ENCODE measurements at regions not wholly inside any gene's neighbourhood (a gene's known extent, or its start where the extent isn't known, plus 50 kb on each side); places are given as distances from the start of the nearest gene placed in this dataset.

DNA sequence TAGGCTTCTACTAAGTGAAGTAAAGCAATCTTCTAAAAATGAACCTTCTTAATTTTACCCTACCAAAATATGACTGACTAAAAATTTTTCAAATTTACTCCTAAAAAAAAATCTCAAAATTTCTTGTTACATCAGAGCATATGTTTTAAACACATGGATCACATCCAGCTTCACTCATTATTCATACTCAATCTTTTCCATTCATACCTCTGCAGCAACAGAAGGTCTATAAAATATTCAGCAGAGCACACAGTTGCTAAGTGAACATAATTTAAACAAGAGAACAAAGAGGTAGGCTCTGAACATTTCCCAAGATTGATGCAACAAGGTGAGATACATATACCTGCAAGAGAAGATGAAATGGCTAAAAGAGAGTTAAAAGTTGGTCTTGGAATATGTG is 213.9 kb downstream of the SOD2 start:
- no peak for DNase-seq

DNA sequence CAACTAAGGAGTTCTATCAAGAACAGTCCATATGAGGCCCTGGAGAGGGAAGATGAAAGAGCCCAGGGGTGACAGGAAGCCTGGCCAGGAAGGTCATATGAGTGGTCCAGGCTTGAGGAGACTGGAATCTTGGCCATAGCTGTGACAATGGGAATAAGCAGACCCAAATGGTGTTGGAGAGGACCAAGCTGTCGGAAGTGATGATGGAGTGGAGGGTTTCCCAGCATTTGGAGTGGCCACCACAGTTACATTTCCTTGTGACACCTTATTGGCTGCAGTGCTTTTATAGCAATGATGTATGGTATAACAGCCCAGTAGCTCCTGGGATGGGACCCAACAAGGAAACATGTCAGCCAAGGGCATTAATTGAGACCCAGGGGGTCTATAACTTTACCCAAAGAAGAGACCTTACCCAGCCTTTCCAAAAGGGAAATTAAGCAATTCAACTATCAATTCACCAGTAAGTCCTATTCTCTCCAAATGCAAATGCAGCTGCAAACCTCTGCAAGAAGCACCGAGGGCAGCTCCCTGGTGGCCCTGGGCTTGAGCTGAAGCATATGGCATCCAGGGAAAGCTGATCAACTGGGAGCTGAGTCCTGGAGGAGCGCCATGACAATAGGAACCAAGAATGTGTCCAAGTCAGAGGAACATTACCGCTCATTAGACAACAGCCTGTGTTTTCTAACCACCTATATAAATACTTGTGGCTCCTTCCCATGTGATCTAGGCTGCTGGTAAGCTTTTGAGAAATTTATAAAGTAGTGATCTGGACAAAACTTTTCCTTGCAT is 219.4 kb downstream of the SOD2 start:
- no peak for DNase-seq

DNA sequence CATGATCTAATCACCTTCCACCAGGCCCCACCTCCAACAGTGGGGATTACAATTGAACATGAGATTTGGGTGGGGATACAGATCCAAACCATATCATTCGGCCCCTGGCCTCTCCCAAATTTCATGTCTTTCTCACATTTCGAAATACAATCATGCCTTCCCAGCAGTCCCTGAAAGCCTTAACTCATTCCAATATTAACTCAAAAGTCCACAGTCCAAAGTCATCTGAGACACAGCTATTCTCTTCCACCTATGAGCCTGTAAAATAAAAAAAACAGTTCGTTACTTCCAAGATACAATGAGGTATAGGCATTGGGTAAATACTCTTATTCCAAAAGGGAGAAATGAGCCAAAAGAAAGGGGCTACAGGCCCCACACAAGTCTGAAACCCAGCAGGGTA is 222.6 kb downstream of the SOD2 start:
- DNase-seq: no peak

DNA sequence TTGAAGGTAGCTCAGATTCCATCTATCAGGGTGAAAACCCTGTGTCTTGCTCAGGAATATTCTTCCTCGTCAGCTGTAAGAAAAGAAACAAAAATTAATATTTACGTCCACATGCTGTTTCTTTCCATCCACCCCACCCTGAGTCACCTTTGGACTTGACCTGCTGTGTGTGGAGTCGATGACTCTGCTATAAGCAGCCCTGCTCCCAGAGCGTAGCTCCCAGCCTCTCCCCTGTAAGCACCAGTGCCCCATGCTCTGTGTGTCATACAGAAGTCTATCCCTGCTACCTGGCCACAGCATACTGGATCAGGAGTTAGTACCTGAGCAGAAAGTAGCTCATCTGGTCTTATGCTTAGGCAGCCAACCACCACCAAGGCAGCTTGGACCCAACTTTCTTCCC is 223.6 kb downstream of the SOD2 start:
- DNase-seq: no peak

DNA sequence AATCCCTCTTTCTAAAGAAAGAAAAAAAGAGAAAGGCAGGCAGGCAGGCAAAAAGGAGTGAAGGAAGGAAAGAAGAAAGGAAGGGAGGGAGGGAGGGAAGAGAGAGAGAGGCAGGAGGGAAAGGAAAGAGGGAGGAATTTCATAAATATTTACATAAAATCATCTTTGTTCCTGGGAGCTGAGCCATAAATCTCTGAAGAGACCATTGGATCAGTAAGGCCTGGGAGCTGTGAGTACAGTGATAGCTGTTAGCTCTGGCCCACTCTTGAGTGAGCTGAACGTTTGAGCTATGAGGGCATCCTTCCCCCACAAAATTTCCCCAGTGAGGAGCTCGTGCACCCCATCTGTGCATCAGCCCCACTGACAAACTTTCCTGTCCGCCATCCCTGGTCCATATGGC is 224.0 kb downstream of the SOD2 start:
- no peak for DNase-seq

DNA sequence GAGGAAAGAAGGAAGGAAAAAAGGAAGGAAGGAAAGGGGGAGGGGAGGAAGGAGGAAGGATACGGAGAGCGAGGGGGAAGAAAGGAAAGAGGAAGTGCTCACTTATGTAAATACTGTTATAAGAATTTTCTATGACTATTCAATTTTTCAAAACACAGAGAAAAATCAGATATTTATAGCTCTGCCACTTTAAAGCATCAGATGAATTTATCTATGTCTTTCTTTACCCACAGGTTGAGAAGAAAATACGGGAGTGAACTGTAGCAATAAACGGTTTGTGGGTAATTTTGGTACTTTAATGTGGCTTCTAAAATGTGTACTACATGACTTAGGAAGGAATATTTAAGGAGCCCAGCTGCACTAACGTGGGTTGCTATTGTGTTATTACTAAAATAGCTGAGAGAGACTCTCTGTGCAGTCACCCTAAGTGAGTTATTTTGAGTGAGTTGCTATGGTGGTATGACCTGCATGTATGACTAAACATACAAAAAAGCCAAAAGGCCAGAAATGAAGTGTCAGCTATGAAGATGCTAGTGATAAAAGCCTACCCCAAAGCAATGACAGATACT is 225.5 kb downstream of the SOD2 start:
- DNase-seq: no peak

DNA sequence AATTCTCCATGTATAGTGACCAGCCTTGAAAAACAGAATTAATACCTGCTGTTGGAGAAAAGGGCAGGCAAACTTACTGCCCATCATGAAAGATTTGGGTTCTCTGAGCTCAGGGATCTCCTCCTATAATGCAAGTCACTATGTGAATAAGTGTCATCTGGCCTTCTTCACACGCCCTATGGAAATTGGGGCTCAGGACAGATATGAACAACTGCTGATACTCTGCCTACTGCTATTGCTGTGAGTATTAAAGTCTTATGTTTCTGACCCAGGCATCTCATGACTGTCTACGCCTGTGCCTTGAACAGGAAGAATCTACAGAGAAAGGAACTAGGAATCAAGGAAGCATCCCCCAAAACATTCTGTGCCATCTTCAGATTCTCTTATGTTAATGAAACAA is 226.1 kb downstream of the SOD2 start:
- DNase-seq: no peak

DNA sequence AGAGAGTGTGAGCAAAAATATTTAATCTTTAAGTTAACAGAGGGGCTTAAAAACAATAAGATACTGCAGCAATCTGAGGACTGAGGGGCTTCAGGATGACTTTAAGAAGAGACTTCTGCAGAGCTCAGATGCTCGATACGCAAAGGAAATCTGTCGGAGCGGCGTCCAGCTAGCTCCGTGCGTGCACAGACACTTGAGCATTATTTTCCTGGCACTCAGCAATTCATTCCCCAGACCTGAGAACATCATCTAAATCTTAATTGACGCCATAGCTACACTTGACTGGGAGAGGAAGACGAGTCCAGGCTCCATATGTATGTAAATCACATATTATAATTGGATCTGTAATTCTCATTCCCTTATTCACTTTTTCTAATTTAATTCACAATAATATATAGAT is 228.2 kb downstream of the SOD2 start:
- no peak for DNase-seq

DNA sequence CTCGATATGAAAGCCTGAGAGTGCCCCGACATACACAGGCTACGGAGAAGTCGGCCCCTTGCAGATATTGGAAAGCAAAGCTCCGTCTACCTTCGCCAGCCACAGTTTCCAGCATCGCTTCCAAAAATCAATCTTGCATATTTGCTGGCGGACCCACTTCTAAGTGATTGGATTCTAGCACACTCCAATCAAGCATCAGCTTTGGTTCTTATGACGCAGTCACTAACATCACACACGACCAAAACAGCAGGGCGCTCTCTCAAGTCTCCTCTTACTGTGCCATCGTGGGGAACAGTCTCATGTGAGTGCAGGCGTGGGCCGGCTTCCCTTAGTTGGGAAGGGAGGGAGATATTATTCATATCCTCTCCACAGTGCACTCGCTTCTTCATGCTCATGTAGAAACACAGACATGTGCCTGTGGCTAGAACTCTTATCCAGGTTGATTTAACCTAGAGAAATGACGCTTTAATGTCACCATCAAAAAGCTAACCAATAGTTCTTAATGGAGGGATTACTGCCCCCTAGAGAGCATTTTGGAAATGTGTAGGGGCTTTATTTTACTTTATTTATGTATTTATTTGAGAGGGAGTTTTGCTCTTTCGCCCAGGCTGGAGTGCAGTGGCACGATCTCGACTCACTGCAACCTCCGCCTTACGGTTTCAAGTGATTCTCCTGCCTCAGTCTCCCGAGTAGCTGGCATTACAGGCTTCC is 229.8 kb downstream of the SOD2 start:
- DNase-seq: no peak

DNA sequence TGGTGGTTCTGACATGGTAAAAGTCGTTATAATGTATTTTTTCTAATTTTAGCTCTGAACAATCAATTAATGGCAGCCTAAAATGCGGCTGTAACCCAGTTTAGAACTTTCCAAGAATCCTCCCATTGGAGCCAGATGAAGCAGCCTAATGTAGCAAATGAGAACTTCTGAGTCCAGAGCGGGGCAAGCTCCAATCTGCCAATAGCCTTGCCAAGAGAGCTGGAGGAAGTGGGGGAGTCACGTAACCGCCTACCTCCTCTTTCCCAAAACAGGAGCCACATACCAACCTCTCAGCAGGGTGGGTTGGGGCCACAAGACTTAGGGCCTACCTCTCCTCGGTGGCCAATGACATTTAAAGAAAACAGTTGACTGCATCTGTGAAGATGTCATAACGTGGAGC is 230.6 kb downstream of the SOD2 start:
- DNase-seq: no peak

DNA sequence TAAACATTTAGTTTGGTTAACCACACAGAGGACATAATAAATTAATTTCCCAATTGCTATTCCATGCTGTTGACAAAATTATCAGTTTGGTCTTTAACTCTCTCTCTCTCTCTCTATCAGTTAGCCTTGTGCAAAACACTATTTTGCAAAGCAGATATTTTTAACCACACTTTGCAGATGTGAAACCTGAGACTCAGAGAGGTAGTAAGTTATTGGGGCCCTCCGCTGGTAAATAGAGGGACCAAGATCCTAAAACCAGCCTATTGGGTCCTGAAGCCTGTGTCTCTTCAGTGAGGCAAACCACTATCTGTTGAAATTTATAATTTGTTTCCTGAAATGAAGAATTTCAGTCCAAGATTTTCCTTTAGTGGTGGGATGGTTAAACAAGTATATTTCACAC is 231.0 kb downstream of the SOD2 start:
- no peak for DNase-seq

DNA sequence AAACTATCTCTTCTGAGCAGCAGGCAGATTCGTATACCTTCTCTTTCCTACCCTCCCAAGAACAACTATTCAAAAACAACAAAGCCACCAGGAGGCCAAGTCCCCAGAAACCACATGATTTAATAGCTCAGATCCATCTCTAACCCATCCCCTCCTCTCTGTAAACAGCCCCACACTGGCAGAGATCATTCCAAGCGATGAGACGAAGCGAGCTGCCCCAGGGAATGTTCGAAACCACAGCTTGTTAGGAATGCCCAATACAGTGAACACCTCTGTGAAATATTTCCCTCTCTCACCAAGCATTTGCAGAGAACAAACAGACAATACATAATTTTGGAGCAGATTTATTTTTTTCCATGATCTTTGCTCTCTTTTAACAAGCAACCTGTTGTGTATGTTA is 231.8 kb downstream of the SOD2 start:
- DNase-seq: no peak

DNA sequence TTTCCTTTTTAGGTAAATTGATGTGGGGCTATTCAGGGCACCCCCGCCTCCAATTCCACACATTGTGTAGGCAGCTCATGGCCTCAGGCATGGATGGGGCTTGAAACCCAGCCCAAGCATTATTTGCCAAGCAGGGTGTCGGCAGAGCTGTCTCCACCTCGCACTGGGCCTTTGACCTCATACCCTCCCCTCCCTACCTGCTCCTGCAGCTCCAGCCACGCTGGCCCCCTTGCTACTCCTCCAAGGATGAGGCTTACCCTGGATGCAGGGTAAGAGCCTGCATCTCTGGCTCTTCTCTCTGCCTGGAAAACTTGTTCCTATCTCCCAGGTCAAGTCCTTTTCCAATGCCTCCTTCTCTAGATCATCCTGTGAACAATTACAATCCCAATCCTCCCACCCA is 232.6 kb downstream of the SOD2 start:
- no peak for DNase-seq

DNA sequence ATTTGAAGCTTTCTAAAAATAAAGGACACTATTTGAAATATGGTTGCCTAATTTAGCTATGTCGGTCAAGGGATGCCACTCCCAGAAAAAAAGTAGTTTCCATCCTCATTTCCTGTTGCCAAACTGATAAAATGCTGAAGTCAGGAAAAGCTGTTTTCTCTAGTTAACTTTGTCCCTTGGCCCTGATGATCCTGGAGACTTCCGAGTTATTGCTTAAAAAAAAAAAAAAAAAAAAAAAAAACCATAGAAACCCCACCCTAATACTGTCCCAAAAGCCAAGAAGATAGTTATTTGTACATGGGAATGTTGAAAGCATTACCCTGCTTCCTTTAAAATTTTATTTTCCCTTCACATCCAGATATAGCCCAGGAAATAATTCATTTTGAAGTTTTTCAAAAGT is 236.7 kb downstream of the SOD2 start:
- DNase-seq: no peak

DNA sequence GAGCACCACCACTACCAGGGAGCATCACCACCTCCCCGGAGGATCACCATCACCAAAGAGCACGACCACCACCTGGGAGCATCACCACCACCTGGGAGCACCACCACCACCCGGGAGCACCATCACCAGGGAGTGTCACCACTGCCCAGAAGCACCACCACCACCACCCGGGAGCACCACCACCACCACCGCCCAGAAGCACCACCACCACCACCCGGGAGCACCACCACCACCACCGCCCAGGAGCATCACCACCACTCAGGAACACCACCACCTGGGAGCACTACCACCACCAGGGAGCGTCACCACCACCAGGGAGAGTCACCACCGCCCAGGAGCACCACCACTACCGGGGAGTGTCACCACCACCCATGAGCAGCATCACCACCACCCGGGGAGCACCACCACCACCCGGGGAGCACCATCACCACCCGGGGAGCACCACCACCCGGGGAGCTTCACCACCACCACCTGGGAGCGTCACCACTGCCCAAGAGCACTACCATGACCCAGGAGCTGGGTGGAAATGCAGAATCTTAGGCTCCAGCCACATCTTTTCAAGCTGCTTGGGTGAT is 237.3 kb downstream of the SOD2 start:
- no peak for DNase-seq

DNA sequence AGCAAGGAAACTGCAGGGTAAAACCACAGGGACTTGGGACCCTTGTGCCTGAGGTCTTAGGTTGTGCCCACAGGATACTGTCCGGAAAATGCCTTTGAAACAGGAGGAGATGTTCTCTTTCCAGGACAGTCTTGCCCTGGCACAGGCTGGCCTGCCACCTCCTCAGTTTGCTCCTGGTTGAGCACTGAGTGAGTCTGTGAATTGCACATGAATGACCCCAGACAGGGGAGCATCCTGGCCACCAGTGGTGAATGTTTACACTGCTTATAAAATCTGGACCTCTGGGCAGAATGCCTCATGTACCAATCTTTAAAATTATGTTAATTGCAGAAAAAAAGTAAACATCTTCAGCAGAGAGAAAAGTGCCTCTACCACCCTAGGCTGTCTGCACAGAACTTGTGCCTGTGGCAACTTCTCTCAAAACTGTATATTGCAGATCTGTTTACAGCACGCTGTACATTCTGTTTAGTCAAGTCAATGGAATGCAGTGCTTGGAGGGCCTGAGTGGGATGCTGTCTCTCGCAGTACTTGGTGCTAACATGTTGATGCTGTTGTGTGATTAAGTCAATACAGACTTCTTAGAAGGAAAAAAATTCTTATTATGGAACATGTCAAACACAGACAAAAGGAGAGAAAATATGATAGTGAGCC is 242.1 kb downstream of the SOD2 start:
- no peak for DNase-seq

DNA sequence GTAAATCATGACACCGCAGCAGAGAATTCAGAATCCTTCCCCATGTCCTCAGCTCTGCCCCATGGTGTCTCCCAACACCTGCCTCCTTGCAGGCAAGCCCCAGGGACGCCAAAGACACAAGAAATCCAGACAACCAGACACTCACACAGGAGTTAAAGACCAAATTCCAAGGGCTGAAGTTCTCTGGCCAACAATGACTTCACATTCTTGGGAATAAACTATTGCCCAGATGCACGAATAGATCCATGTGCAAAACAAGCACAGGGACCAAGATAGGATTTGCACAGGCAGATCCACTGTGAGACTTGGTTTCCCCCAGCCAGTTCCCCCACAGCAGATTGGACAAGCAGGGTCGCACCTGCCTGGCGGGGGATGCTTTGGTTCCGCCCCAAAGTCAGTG is 246.7 kb downstream of the SOD2 start:
- DNase-seq: no peak

DNA sequence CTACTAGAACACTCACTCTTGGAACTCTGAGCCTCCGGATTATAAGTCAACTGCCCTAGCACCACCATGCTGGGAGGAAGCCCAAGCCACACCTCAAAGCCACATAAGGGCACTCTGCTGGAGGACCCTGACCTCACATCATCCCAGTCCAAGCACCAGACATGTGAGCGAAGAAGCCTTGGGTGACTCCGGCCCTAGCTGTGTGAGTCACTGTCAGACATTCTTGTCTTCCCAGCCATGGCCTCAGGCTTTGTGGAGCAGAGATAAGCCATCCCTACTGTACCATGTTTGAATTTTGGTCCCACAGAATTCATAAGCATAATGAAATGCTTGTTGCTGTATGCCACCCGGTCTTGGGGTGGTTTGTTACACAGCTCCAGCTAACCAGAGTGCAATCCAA is 247.7 kb downstream of the SOD2 start:
- DNase-seq: no peak

DNA sequence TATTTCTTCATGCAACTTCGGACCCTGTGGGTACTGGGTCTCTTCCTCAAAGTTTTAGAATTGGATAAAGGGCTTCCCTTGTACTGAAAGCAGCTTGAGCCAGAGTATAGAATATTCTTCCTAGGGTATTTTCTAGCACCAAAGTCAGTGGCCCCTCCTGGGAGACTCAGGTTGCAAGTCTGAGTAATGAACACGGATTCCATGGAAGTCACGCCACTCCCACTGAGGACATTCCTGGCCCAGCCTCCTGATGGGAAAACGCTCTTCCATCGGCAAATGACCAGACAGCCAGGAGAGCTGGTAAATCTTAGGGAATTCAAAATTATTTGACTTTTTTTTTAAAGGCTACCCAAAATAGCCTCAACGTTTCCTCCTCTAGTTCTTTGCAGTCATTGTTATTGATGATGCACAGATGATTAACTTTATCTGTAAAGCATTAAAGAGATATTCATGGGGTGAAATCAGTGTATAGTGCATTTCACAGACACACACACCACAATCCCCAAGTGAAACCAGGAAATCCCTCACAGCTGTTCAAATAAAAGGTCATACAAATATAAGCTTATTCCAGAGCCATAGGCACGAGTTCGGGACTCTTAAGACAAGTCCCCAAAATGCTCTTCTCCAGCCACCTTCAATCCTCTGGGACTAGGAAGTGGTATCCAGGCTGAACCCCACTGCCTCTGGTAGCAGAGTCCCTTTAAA is 248.8 kb downstream of the SOD2 start:
- DNase-seq: no peak

DNA sequence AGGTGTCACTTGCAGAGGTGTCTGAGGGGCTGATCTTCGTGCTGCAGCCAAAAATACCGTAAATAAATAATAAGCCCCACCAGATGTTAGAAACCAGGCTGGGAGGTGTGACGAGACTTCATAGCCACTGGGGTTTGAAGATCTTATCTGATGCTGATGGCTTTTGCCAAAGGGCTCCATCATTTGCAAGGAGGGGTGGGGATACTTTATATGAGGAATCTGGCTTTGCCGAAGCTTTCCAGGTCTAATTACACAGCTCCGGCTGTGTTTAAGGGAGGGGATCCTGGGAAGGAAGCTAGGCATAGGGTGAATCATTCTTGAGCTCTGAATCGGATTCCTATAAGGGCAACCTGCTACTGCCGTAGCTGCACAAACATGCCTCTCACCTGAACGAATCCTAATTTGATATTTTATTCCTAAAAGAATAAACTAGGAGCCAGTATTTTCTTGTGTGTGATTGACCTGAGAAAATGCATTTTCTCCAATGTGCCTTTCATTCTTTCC is 249.6 kb downstream of the SOD2 start:
- no peak for DNase-seq

DNA sequence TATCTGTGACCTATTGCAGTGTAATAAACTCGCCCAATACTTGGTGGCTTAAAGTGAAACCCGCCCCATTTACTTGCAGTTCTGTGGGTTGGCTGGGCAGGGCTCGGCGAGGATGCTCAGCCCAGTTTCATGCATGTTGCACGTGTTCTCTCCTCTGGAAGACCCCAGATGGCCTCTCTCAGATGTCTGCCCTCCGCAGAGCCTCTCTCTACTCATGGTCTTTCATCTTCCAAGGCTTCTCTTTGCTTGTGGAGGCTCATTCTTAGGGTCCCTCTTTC is 251.4 kb downstream of the SOD2 start:
- no peak for DNase-seq

DNA sequence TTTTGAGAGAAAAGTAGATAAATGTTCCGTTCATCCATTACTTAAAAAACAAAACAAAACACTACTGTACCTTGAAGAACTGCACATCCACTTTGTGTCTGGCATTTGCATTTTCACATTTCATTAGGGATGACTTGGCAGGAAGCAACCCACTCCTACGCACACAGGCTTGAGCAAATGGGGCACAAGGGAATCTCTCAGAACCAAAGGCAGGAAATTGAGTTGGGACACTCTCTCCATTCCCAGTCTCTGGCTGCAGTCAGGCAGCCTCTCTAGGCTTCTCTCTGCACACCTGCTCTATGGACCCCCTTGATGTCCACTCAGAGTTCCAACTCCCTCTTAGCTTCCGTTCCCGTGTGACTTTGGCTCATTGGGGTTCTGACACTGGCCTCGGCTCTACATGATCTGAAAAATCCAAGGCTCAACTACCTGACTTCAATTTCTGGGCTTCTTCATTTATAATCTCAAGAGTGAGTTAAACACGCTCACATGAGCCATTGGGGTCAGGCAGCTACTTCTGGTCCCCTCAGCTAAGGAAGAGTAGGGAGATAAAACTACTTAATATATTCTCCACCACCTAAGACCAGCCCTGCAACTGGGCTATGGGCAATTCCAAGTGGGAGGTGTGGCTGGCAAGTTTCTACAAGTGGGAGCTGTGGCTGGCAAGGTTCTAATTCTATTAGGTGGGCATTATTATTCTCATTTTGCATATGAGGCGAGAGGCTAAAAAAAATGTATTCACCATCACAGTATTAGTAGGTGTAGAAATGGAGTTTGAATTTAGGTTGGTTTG is 251.9 kb downstream of the SOD2 start:
- no peak for DNase-seq

Data from dermis blood vessel endothelial cell (primary cell).